A549 (cell line): ENCODE measurements at regions not wholly inside any gene's neighbourhood (a gene's known extent, or its start where the extent isn't known, plus 50 kb on each side); places are given as distances from the start of the nearest gene placed in this dataset.

ENCODE experiments used
- ATAC-seq, 2 experiments: fragments of 200-7000 bp in 1 of 2; fragments of >200 bp in 1 of 2; cut with Nextera tagmentation in 1 of 2; cut with Tn5 transposase in 1 of 2; 3 replicates each; pipeline versions ENCODE4 v1.8.0 to v1.9.1; 2018 to 2020; ENCODE audit warnings: mild to moderate bottlenecking in 1 of 2, moderate library complexity in 1 of 2
- CTCF ChIA-PET: fragments of 300-600 bp; sonication (Branson Sonifier 250); formaldehyde crosslinking; extraction: SDS; loops from one replicate; lab custom pipeline; 2021; ENCODE audit warnings: antibody characterized with exemption, inconsistent platforms; lab: Yijun Ruan, JAX
- POLR2A ChIA-PET: fragments of 350-600 bp; formaldehyde crosslinking; extraction: SDS; loops from one replicate; lab custom pipeline; 2021; ENCODE audit warnings: antibody characterized with exemption, inconsistent platforms; lab: Yijun Ruan, JAX
- DNase-seq, 2 experiments: peaks; one replicate each; pipeline versions ENCODE4 v3.0.0 to v3.0.0-alpha.2; 2011 to 2016; ENCODE audit warnings: low read depth in 1 of 2, low spot score in 1 of 2
- FAIRE-seq: peaks from 2 replicates; lab custom pipeline; 2011; peaks lifted over from hg19 to GRCh38; lab: Jason Lieb, UNC
- H3K27ac ChIP-seq, 2 experiments: fragments of >200 bp; sonication (Bioruptor Twin); formaldehyde crosslinking; 3 replicates each; pipeline ENCODE4 v1.5.1; 2016 to 2017
- H3K4me1 ChIP-seq: fragments of >200 bp; sonication (Bioruptor Twin); formaldehyde crosslinking; 3 replicates; pipeline ENCODE4 v1.6.1; 2016
- H3K4me2 ChIP-seq: fragments of >200 bp; sonication (Bioruptor Twin); formaldehyde crosslinking; 3 replicates; pipeline ENCODE4 v1.6.1; 2016
- H3K4me3 ChIP-seq: fragments of >200 bp; sonication (Bioruptor Twin); formaldehyde crosslinking; 3 replicates; pipeline ENCODE4 v1.5.1; 2016
- H3K9me3 ChIP-seq: fragments of >200 bp; sonication (Bioruptor Twin); formaldehyde crosslinking; 3 replicates; pipeline ENCODE4 v1.6.1; 2016
- CBX2 ChIP-seq: fragments of 200-600 bp; sonication (generic); IDR thresholded peaks from 2 replicates; pipeline ENCODE4 v1.6.1; 2016; ENCODE audit warnings: low read depth, mild to moderate bottlenecking, borderline replicate concordance
- CBX8 ChIP-seq: fragments of 200-600 bp; sonication (generic); IDR thresholded peaks from 2 replicates; pipeline ENCODE4 v1.6.1; 2016
- CTCF ChIP-seq: fragments of >200 bp; sonication (Bioruptor Twin); formaldehyde crosslinking; IDR thresholded peaks from 3 replicates; pipeline ENCODE4 v1.5.1; 2016
- EHF ChIP-seq: fragments of 250-450 bp; sonication (Bioruptor Pico); IDR thresholded peaks from 2 replicates; pipeline ENCODE4 v1.5.0; 2020; ENCODE audit warnings: mild to moderate bottlenecking
- EHMT2 ChIP-seq: fragments of 200-600 bp; sonication (generic); IDR thresholded peaks from 2 replicates; pipeline ENCODE4 v1.6.1; 2016; ENCODE audit warnings: antibody characterized with exemption, low read depth, mild to moderate bottlenecking, moderate library complexity
- EP300 ChIP-seq, 2 experiments: fragments of >200 bp; sonication (Bioruptor Twin); formaldehyde crosslinking; IDR thresholded peaks; 2 replicates in 1 of 2; 3 replicates in 1 of 2; pipeline ENCODE4 v1.6.1; 2016 to 2017
- FOSL2 ChIP-seq, 2 experiments: fragments of 450-650 bp in 1 of 2; fragments of >200 bp in 1 of 2; sonication (Bioruptor Twin) in 1 of 2; formaldehyde crosslinking; IDR thresholded peaks; 2 replicates each; pipeline versions ENCODE4 v1.5.0 to v1.6.1; 2016 to 2020; ENCODE audit warnings: mild to moderate bottlenecking in 1 of 2, moderate library complexity in 1 of 2
- HEYL ChIP-seq: fragments of 250-450 bp; sonication (Bioruptor Pico); IDR thresholded peaks from 2 replicates; pipeline ENCODE4 v1.8.0; 2021; ENCODE audit warnings: mild to moderate bottlenecking, moderate library complexity
- HOXB5 ChIP-seq: fragments of 250-450 bp; sonication (Bioruptor Pico); IDR thresholded peaks from 2 replicates; pipeline ENCODE4 v1.5.0; 2020; ENCODE audit warnings: mild to moderate bottlenecking, moderate library complexity
- JUN ChIP-seq, 2 experiments: fragments of >200 bp; sonication (Bioruptor Twin); formaldehyde crosslinking; IDR thresholded peaks; 2 replicates in 1 of 2; 3 replicates in 1 of 2; pipeline ENCODE4 v1.6.1; 2016 to 2017
- MAZ ChIP-seq: fragments of 150-350 bp; IDR thresholded peaks from 2 replicates; pipeline ENCODE4 v1.6.1; 2014; ENCODE audit warnings: antibody characterized with exemption, low read depth, low read length, borderline replicate concordance
- NPAS2 ChIP-seq: fragments of 250-450 bp; sonication (Bioruptor Pico); IDR thresholded peaks from 2 replicates; pipeline ENCODE4 v1.8.0; 2022; ENCODE audit warnings: mild to moderate bottlenecking, moderate library complexity, borderline replicate concordance
- POLR2A ChIP-seq: IDR thresholded peaks from 2 replicates; pipeline ENCODE4 v1.6.1; 2012; ENCODE audit warnings: mild to moderate bottlenecking, low read length
- POLR2AphosphoS2 ChIP-seq: conservative IDR thresholded peaks from 2 replicates; pipeline ENCODE4 v1.6.1; 2012; ENCODE audit warnings: low read length, improper control_type of control experiment, inconsistent platforms
- RARB ChIP-seq: fragments of 250-450 bp; sonication (Bioruptor Pico); IDR thresholded peaks from 2 replicates; pipeline ENCODE4 v1.8.0; 2021; ENCODE audit warnings: mild to moderate bottlenecking, moderate library complexity
- RCOR1 ChIP-seq: fragments of 150-350 bp; IDR thresholded peaks from 2 replicates; pipeline ENCODE4 v1.6.1; 2014; ENCODE audit warnings: antibody characterized with exemption, low read length, low read depth
- REST ChIP-seq: fragments of 200-600 bp; sonication (generic); IDR thresholded peaks from 2 replicates; pipeline ENCODE4 v1.6.1; 2016; ENCODE audit warnings: antibody characterized with exemption, mild to moderate bottlenecking, moderate library complexity
- RNF2 ChIP-seq: fragments of 200-600 bp; sonication (generic); IDR thresholded peaks from 2 replicates; pipeline ENCODE4 v1.6.1; 2016; ENCODE audit warnings: low read depth, mild to moderate bottlenecking, antibody characterized with exemption, moderate library complexity, borderline replicate concordance
- TFCP2L1 ChIP-seq: fragments of 250-450 bp; sonication (Bioruptor Pico); IDR thresholded peaks from 2 replicates; pipeline ENCODE4 v1.5.0; 2021; ENCODE audit warnings: mild to moderate bottlenecking
- TP53 ChIP-seq: fragments of 250-450 bp; sonication (Bioruptor Pico); IDR thresholded peaks from 2 replicates; pipeline ENCODE4 v1.5.0; 2021; ENCODE audit warnings: mild to moderate bottlenecking, moderate library complexity
- ZC3H11A ChIP-seq: fragments of 450-650 bp; IDR thresholded peaks from 2 replicates; pipeline ENCODE4 v1.6.1; 2014; ENCODE audit warnings: antibody characterized with exemption, mild to moderate bottlenecking
- ZNF302 ChIP-seq: fragments of 250-450 bp; sonication (Bioruptor Pico); IDR thresholded peaks from 2 replicates; pipeline ENCODE4 v1.9.0; 2021; ENCODE audit warnings: inconsistent platforms, mild to moderate bottlenecking, moderate library complexity
- WGBS: methylation state at CpG from one replicate; pipeline ENCODE4 v1.1.6; 2017; ENCODE audit errors: missing lambda C conversion rate; 5-methylcytosine and 5-hydroxymethylcytosine counted together
- TF ChIP-seq, protein P1 (sequence below): fragments of 250-450 bp; sonication (Bioruptor Pico); IDR thresholded peaks from 2 replicates; pipeline ENCODE4 v1.5.0; 2021; ENCODE audit warnings: mild to moderate bottlenecking, moderate library complexity, borderline replicate concordance
- TF ChIP-seq, protein P2 (sequence below): fragments of >200 bp; sonication (Bioruptor Twin); formaldehyde crosslinking; IDR thresholded peaks from 3 replicates; pipeline ENCODE4 v1.6.1; 2016

DNA sequence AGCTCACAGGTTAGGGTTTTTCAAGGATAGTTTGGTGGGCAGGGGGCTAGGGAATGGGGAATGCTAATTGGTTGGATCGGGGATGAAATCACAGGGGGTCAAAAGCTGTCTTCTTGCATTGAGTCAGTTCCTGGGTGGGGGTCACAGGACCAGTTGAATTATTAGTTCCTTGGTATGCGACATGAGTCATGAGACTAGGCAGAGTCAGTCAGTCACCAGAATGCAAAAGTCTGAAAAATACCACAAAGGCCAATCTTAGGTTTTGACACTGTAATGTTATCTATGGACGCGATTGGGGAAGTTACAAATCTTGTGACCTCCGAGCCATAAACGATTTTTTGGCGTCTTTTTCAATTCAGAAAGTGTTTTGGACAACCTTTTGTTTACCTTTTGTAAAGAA is 101.2 kb downstream of the ZNF519 start:
- CTCF ChIA-PET, result no interaction called here
- no peak for DNase-seq
- no peak overlapping the region for H3K27ac ChIP-seq
- POLR2A ChIA-PET, result no interaction called here
- FAIRE-seq, result no peak
- H3K9me3 ChIP-seq, result no peaks in the 10 kb centered on the region
- no peak overlapping the region for H3K4me2 ChIP-seq
- no peak for TF ChIP-seq RARB (CRISPR knock-in tag)
- no peak for TF ChIP-seq RNF2
- no peak for TF ChIP-seq FOSL2 (IDR thresholded peaks at IDR 0.05)
- no peak for TF ChIP-seq FOSL2 (CRISPR knock-in tag; IDR thresholded peaks at IDR 0.05)
- no peak for TF ChIP-seq CBX2
- no peak for TF ChIP-seq JUN (IDR thresholded peaks at IDR 0.05)
- TF ChIP-seq MAZ, result no peak
- TF ChIP-seq EHMT2, result no peak
- no peak for TF ChIP-seq ZNF302 (CRISPR knock-in tag)
- WGBS, result 31% methylated on average over 7 of the region's 7 CpGs
- no peaks in the 10 kb centered on the region for H3K4me1 ChIP-seq
- ATAC-seq, result no peak
- H3K4me3 ChIP-seq, result no peak overlapping the region

DNA sequence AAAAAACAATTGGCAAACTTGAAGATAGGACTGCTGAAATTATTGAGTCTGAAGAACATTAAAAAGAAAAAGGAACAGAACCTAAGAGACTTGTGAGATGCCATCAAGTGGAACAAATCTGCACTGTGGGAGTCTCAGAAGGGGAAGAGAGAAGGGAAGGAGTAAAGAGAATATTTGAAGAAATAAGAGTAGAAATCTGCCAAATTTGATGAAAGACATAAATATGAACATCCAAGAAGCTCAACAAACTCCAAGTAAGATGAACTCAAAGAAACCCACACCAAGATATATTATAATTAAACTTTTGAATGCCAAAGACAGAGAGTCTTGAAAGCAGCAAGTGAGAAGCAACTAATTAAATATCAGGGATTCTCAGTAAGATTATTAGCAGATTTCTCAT is 102.7 kb downstream of the ZNF519 start:
- no peak for ATAC-seq
- no peak overlapping the region for H3K27ac ChIP-seq
- H3K9me3 ChIP-seq, result no peaks in the 10 kb centered on the region
- no peak overlapping the region for H3K4me3 ChIP-seq
- DNase-seq, result no peak
- ChIA-PET CTCF (no interaction called here), POLR2A (no interaction called here)
- no peaks in the 10 kb centered on the region for H3K4me1 ChIP-seq
- no peak for FAIRE-seq
- TF ChIP-seq, protein P1, sequence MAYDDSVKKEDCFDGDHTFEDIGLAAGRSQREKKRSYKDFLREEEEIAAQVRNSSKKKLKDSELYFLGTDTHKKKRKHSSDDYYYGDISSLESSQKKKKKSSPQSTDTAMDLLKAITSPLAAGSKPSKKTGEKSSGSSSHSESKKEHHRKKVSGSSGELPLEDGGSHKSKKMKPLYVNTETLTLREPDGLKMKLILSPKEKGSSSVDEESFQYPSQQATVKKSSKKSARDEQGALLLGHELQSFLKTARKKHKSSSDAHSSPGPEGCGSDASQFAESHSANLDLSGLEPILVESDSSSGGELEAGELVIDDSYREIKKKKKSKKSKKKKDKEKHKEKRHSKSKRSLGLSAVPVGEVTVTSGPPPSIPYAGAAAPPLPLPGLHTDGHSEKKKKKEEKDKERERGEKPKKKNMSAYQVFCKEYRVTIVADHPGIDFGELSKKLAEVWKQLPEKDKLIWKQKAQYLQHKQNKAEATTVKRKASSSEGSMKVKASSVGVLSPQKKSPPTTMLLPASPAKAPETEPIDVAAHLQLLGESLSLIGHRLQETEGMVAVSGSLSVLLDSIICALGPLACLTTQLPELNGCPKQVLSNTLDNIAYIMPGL (CRISPR knock-in tag), result no peak
- TF ChIP-seq, protein P2, sequence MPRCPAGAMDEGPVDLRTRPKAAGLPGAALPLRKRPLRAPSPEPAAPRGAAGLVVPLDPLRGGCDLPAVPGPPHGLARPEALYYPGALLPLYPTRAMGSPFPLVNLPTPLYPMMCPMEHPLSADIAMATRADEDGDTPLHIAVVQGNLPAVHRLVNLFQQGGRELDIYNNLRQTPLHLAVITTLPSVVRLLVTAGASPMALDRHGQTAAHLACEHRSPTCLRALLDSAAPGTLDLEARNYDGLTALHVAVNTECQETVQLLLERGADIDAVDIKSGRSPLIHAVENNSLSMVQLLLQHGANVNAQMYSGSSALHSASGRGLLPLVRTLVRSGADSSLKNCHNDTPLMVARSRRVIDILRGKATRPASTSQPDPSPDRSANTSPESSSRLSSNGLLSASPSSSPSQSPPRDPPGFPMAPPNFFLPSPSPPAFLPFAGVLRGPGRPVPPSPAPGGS, result no peak
- TF ChIP-seq ZC3H11A (no peak), CBX8 (no peak), MAZ (no peak), TP53 (CRISPR knock-in tag) (no peak), POLR2AphosphoS2 (no peak)
- TF ChIP-seq, all 56 proteins: peak for 0
- H3K4me2 ChIP-seq, result no peak overlapping the region

- H3K4me3 ChIP-seq, result no peak overlapping the region
- CTCF ChIA-PET, result no interaction called here
- no peaks in the 10 kb centered on the region for H3K9me3 ChIP-seq
- WGBS, result 1% methylated on average over 4 of the region's 4 CpGs
- no peak for FAIRE-seq
- POLR2A ChIA-PET, result no interaction called here
- no peaks in the 10 kb centered on the region for H3K4me1 ChIP-seq
- no peak for ATAC-seq
- H3K27ac ChIP-seq, result no peak overlapping the region
- no peak overlapping the region for H3K4me2 ChIP-seq
- DNase-seq, result no peak
- TF ChIP-seq REST (no peak), CBX8 (no peak), POLR2A (no peak), CBX2 (no peak), TFCP2L1 (CRISPR knock-in tag) (no peak), TP53 (CRISPR knock-in tag) (no peak), HEYL (no peak), EHF (CRISPR knock-in tag) (no peak), EP300 (IDR thresholded peaks at IDR 0.05) (no peak), CTCF (no peak), NPAS2 (CRISPR knock-in tag) (no peak), RCOR1 (no peak), ZC3H11A (no peak), HOXB5 (no peak)
- TF ChIP-seq, protein P1 (CRISPR knock-in tag), result no peak
These were observed 106.0 kb downstream of the ZNF519 start for GRCh38 chr18:14026199-14026598.
